ENCODE measurements at regions not wholly inside any gene's neighbourhood (a gene's known extent, or its start where the extent isn't known, plus 50 kb on each side); places are given as distances from the start of the nearest gene placed in this dataset.

- TF ChIP-seq ZNF274 (IDR thresholded peaks at IDR 0.05; ENCODE audit: low read depth, low read length) (no peak), YY1 (IDR thresholded peaks at IDR 0.05; ENCODE audit: insufficient read depth, insufficient read length) (no peak)
These were observed 307.7 kb downstream of the MMUT start for GRCh38 chr6:49155316-49155715.

Measured in NT2/D1 (cell line).